GM18909 (cell line): ENCODE measurements at regions not wholly inside any gene's neighbourhood (a gene's known extent, or its start where the extent isn't known, plus 50 kb on each side); places are given as distances from the start of the nearest gene placed in this dataset.
A peak's percentile ranks its signal among the peaks of the same experiment; 100 is the strongest.

Experiments
- ATAC-seq: cut with Tn5 transposase; IDR thresholded peaks from one replicate; pipeline ENCODE4 v1.9.1; 2021; ENCODE audit warnings: mild to moderate bottlenecking; ENCODE audit not compliant: unreplicated experiment, poor library complexity

- ATAC-seq, result no peak
Observed at GRCh38 chr3:72361990-72362389, 486.3 kb downstream of the SHQ1 start.

GRCh38 chr3:72359743-72360142 is 488.5 kb downstream of the SHQ1 start:
- ATAC-seq, result no peak

GRCh38 chr3:72355168-72355567 is 493.1 kb downstream of the SHQ1 start:
- no peak for ATAC-seq

- ATAC-seq, result no peak
Observed at GRCh38 chr3:72354486-72354885, 493.8 kb downstream of the SHQ1 start.

- no peak for ATAC-seq
Observed at GRCh38 chr3:72353236-72354128, 494.8 kb downstream of the SHQ1 start.

- ATAC-seq, result no peak
Observed at GRCh38 chr3:72352176-72352575, 496.1 kb downstream of the SHQ1 start.

- ATAC-seq, result no peak
Observed at GRCh38 chr3:72351536-72351935, 496.7 kb downstream of the SHQ1 start.

GRCh38 chr3:72350761-72351505 is 497.3 kb downstream of the SHQ1 start:
- no peak for ATAC-seq

GRCh38 chr3:72348357-72348756 is 499.9 kb downstream of the SHQ1 start:
- no peak for ATAC-seq

- peak; percentile 76 for ATAC-seq
Observed at GRCh38 chr3:72347819-72348319, 500.4 kb downstream of the SHQ1 start.

GRCh38 chr3:72346526-72346926 is 501.7 kb downstream of the SHQ1 start:
- ATAC-seq, result peak; percentile 51

GRCh38 chr3:72345980-72346379 is 502.3 kb downstream of the SHQ1 start:
- no peak for ATAC-seq

- no peak for ATAC-seq
Observed at GRCh38 chr3:72345237-72345878, 502.9 kb downstream of the SHQ1 start.

- no peak for ATAC-seq
Observed at GRCh38 chr3:72344647-72345046, 503.6 kb downstream of the SHQ1 start.

GRCh38 chr3:72344236-72344635 is 504.0 kb downstream of the SHQ1 start:
- no peak for ATAC-seq

- no peak for ATAC-seq
Observed at GRCh38 chr3:72343078-72343477, 505.2 kb downstream of the SHQ1 start.

GRCh38 chr3:72342450-72342849 is 505.8 kb downstream of the SHQ1 start:
- ATAC-seq, result no peak

- ATAC-seq, result no peak
Observed at GRCh38 chr3:72341920-72342319, 506.3 kb downstream of the SHQ1 start.

GRCh38 chr3:72341380-72341770 is 506.9 kb downstream of the SHQ1 start:
- ATAC-seq, result no peak

GRCh38 chr3:72340476-72341379 is 507.5 kb downstream of the SHQ1 start:
- ATAC-seq, result no peak
